Lung (tissue), 11 donors: ENCODE measurements at regions not wholly inside any gene's neighbourhood (a gene's known extent, or its start where the extent isn't known, plus 50 kb on each side); places are given as distances from the start of the nearest gene placed in this dataset.

Experiments
- ATAC-seq: fragments of 200-7000 bp; cut with Tn5 transposase; one replicate; pipeline ENCODE4 v1.9.1; 2020; ENCODE audit warnings: moderate number of reproducible peaks; ENCODE audit not compliant: insufficient read depth, low FRiP score
- DNase-seq, 3 donors: peaks; one replicate each; pipeline ENCODE4 v3.0.0-alpha.2; 2013 to 2017
- H3K27ac ChIP-seq, 2 donors: one replicate each; pipeline ENCODE4 v1.5.1; 2013; ENCODE audit warnings: mild to moderate bottlenecking in 2 of 2, moderate library complexity in 2 of 2, control low read depth in 1 of 2, inconsistent platforms in 1 of 2, low read depth in 1 of 2, low read length in 1 of 2
- H3K27me3 ChIP-seq, 3 donors: one replicate each; pipeline ENCODE4 v1.5.1; 2013; ENCODE audit warnings: low read length in 2 of 3; ENCODE audit not compliant: control insufficient read depth in 3 of 3, insufficient read depth in 3 of 3
- H3K36me3 ChIP-seq, 4 donors: one replicate each; pipeline ENCODE4 v1.5.1; 2013; ENCODE audit warnings: low read length in 4 of 4, mild to moderate bottlenecking in 1 of 4, moderate library complexity in 1 of 4; ENCODE audit not compliant: control insufficient read depth in 4 of 4, insufficient read depth in 4 of 4
- H3K4me1 ChIP-seq, 5 donors: one replicate each; pipeline ENCODE4 v1.5.1; 2013; ENCODE audit warnings: low read length in 5 of 5, mild to moderate bottlenecking in 2 of 5, moderate library complexity in 1 of 5; ENCODE audit not compliant: control insufficient read depth in 5 of 5, insufficient read depth in 5 of 5
- H3K4me3 ChIP-seq: one replicate; pipeline ENCODE4 v1.5.1; 2013; ENCODE audit warnings: mild to moderate bottlenecking, control low read depth, moderate library complexity
- H3K9ac ChIP-seq, 2 donors: one replicate each; pipeline ENCODE4 v1.5.1; 2013; ENCODE audit warnings: low read length in 2 of 2, control low read depth in 1 of 2; ENCODE audit not compliant: insufficient read depth in 1 of 2
- H3K9me3 ChIP-seq, 4 donors: one replicate each; pipeline ENCODE4 v1.5.1; 2013; ENCODE audit warnings: low read length in 3 of 4, mild to moderate bottlenecking in 1 of 4, moderate library complexity in 1 of 4; ENCODE audit not compliant: control insufficient read depth in 4 of 4, insufficient read depth in 3 of 4
- CTCF ChIP-seq: IDR thresholded peaks from 2 replicates; pipeline ENCODE4 v1.5.1; 2012; ENCODE audit warnings: mild to moderate bottlenecking; ENCODE audit errors: control extremely low read depth, extremely low read depth
- WGBS, 2 donors: extraction: QIAGEN DNeasy Blood & Tissue Kit; methylation state at CpG; one replicate each; pipeline ENCODE4 v1.1.7; 2013; 5-methylcytosine and 5-hydroxymethylcytosine counted together
- donor health status: control.
- donor health status: control.
- donor health status: Bipolar disorder and iron deficiency.
- donor health status: healthy.
- donor health status: DM: yes; HTN: yes; CAD: no.

- no peak overlapping the region for H3K9ac ChIP-seq
- ATAC-seq: no peak
- no peak for TF ChIP-seq CTCF
- no peaks in the 10 kb centered on the region for H3K36me3 ChIP-seq
- no peak overlapping the region for H3K4me3 ChIP-seq
- H3K27ac ChIP-seq: no peak overlapping the region
- DNase-seq: no peak
- WGBS, 2 donors: 68 to 76% methylated on average over 3 of the region's 3 CpGs
- H3K9me3 ChIP-seq: peaks cover 0 to 9% (median 0%) of the 10 kb centered on the region in 4 donors
- H3K4me1 ChIP-seq: no peaks in the 10 kb centered on the region
- H3K27me3 ChIP-seq: no peaks in the 10 kb centered on the region
These were observed 96.4 kb downstream of the EN1 start for GRCh38 chr2:118750959-118751565.

DNA sequence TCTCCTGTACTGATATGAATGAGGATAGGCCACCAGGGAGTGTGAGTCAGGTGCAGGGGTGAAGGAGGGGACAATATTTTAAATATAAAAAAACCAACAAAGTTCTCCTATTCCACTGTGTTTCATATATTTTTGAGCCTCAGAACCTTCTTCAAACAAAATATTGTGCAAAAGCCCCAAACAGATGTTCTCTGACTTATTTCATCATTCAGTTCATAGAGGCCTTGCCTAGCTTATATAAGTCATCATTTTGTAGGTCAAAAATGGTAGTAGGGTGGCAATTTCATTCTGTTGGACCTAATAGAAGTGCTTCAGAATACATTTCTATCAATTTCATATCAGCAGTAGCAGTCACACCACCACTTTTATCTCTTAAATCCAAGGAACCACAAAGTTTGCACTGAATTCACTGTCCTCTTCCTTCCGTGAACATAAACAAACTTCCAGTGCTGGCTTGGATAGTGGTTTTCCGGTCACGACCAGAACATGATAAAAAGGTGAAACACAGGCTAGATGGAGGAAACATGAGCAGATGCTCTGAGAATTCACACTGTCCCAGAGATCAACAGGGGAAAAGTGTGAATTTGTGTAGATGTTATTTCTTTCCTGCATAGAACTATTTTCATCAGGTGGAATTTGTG, 99.1 kb downstream of the EN1 start:
- H3K9ac ChIP-seq: no peak overlapping the region
- TF ChIP-seq CTCF: no peak
- no peaks in the 10 kb centered on the region for H3K36me3 ChIP-seq
- H3K4me1 ChIP-seq: no peaks in the 10 kb centered on the region
- WGBS, 2 donors: 54 to 60% methylated on average over 3 of the region's 3 CpGs
- peaks cover 0 to 20% (median 4%) of the 10 kb centered on the region in 4 donors for H3K9me3 ChIP-seq
- DNase-seq (no peak), ATAC-seq (no peak)
- H3K4me3 ChIP-seq: no peak overlapping the region
- no peaks in the 10 kb centered on the region for H3K27me3 ChIP-seq
- H3K27ac ChIP-seq: no peak overlapping the region

DNA sequence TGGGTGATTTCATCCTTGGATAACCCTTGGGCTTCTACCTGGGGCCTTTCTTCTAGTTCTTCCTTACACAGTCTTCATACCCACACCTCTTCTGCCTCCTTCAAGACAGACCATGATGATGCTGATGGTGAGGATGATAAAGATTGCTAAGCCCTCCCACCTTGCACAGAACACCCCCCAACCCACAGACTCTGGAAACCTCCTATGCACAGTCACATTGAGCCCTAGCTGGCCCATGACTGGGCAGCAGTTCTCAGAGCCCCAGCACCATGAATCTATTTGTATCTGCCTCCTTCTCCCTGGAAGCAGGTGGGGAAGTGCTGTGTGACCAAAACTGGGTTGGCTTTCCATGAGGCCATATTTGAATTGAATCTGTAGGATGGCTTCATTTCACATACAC, 99.8 kb downstream of the EN1 start:
- no peak overlapping the region for H3K27ac ChIP-seq

More for the DNA sequence above, 99.8 kb downstream of the EN1 start:
- Histone ChIP-seq H3K4me1 (no peaks in the 10 kb centered on the region), H3K27me3 (no peaks in the 10 kb centered on the region), H3K36me3 (no peaks in the 10 kb centered on the region), H3K9me3 (peaks cover 0 to 22% (median 4%) of the 10 kb centered on the region in 4 donors), H3K9ac (no peak overlapping the region), H3K4me3 (no peak overlapping the region)
- no peak for DNase-seq
- no peak for TF ChIP-seq CTCF
- no peak for ATAC-seq
